ENCODE measurements at regions not wholly inside any gene's neighbourhood (a gene's known extent, or its start where the extent isn't known, plus 50 kb on each side); places are given as distances from the start of the nearest gene placed in this dataset.
"Not testable (repeated sequence)": the region's sequence is repeated elsewhere in the genome, so short reads cannot be mapped to it uniquely, and the experiment has no call there.

DNA sequence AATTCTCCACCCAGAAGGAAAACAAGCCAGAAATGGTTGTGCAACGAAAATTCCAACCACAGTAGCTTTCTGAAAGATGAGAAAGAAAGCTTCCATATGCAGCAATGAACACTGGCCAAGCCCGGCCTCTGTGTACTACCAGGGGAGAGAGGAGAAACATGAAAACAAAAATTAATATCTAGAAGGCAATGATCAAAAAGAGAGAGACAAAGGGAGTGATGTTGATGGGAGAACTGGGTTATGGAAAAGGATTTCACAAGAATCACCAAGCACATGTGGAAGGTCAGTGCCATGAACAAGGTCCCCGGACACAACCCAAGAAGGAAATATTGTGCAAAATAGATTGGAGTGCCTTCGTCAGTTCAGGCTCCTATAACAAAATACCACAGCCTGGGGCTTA, 217.4 kb downstream of the NPIPA8 start:
- TF ChIP-seq, protein P1, sequence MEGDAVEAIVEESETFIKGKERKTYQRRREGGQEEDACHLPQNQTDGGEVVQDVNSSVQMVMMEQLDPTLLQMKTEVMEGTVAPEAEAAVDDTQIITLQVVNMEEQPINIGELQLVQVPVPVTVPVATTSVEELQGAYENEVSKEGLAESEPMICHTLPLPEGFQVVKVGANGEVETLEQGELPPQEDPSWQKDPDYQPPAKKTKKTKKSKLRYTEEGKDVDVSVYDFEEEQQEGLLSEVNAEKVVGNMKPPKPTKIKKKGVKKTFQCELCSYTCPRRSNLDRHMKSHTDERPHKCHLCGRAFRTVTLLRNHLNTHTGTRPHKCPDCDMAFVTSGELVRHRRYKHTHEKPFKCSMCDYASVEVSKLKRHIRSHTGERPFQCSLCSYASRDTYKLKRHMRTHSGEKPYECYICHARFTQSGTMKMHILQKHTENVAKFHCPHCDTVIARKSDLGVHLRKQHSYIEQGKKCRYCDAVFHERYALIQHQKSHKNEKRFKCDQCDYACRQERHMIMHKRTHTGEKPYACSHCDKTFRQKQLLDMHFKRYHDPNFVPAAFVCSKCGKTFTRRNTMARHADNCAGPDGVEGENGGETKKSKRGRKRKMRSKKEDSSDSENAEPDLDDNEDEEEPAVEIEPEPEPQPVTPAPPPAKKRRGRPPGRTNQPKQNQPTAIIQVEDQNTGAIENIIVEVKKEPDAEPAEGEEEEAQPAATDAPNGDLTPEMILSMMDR (IDR thresholded peaks at IDR 0.05): not testable (repeated sequence)
- TF ChIP-seq POLR2A (IDR thresholded peaks at IDR 0.05): not testable (repeated sequence)
